Neural cell (in vitro differentiated cells): ENCODE measurements at regions not wholly inside any gene's neighbourhood (a gene's known extent, or its start where the extent isn't known, plus 50 kb on each side); places are given as distances from the start of the nearest gene placed in this dataset.

Experiments used
- EP300 ChIP-seq: fragments of 450-650 bp; conservative IDR thresholded peaks from 2 replicates; pipeline ENCODE4 v1.6.1; 2014; ENCODE audit warnings: antibody characterized with exemption, mild to moderate bottlenecking, moderate library complexity; ENCODE audit not compliant: poor library complexity, severe bottlenecking
- EZH2 ChIP-seq: fragments of 200-600, 300-800 bp; shearing (Covaris generic), sonication (generic); IDR thresholded peaks from 2 replicates; pipeline ENCODE4 v1.6.1; 2014; ENCODE audit warnings: antibody characterized with exemption, low read length, borderline replicate concordance, mild to moderate bottlenecking; ENCODE audit not compliant: insufficient read depth, poor library complexity, severe bottlenecking
- POLR2AphosphoS5 ChIP-seq: IDR thresholded peaks from 2 replicates; pipeline ENCODE4 v1.6.1; 2012
- RAD21 ChIP-seq: fragments of 450-650 bp; conservative IDR thresholded peaks from 2 replicates; pipeline ENCODE4 v1.6.1; 2014; ENCODE audit warnings: antibody characterized with exemption, mild to moderate bottlenecking, moderate library complexity
- SMC3 ChIP-seq: fragments of 450-650 bp; conservative IDR thresholded peaks from 2 replicates; pipeline ENCODE4 v1.6.1; 2014; ENCODE audit warnings: antibody characterized with exemption, mild to moderate bottlenecking, moderate library complexity; ENCODE audit not compliant: poor library complexity
- TAF1 ChIP-seq: IDR thresholded peaks from 2 replicates; pipeline ENCODE4 v1.6.1; 2012; ENCODE audit warnings: low read depth
- TF ChIP-seq, protein P1 (sequence below): fragments of 450-650 bp; IDR thresholded peaks from 2 replicates; pipeline ENCODE4 v1.5.1; 2014; ENCODE audit warnings: antibody characterized with exemption, mild to moderate bottlenecking, moderate library complexity; ENCODE audit not compliant: poor library complexity, severe bottlenecking
- TF ChIP-seq, protein P2 (sequence below): IDR thresholded peaks from 2 replicates; pipeline ENCODE4 v1.6.1; 2012; ENCODE audit warnings: borderline replicate concordance

DNA sequence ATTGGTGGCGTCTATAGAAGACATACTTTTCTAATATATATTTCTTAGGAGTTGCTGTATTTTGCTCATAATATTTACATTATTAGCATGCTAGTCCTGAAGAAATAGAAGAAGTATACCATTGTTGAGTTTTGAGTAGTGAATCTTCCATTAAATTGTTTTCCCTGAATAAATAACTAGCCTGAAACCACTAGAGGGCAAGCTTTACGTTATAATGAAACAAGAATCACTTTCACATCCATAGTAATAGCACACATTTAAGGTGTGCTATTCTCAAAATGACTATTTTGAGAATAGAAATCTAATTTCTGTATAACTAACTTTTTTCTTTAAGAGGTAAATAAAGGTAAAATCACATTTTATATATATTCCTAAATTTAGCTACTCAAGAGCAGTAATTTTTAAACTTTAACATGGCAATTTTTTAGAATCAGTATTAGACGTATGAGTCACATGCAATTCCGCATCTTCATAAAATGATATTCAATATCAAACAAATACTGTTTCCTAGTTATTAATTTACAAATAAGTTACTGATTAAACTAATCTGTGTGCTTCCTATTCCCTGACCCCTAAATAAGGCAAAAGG is 213.2 kb upstream of the MANEA start:
- TF ChIP-seq EZH2 = no peak
- no peak for TF ChIP-seq POLR2AphosphoS5
- TF ChIP-seq, protein P1, sequence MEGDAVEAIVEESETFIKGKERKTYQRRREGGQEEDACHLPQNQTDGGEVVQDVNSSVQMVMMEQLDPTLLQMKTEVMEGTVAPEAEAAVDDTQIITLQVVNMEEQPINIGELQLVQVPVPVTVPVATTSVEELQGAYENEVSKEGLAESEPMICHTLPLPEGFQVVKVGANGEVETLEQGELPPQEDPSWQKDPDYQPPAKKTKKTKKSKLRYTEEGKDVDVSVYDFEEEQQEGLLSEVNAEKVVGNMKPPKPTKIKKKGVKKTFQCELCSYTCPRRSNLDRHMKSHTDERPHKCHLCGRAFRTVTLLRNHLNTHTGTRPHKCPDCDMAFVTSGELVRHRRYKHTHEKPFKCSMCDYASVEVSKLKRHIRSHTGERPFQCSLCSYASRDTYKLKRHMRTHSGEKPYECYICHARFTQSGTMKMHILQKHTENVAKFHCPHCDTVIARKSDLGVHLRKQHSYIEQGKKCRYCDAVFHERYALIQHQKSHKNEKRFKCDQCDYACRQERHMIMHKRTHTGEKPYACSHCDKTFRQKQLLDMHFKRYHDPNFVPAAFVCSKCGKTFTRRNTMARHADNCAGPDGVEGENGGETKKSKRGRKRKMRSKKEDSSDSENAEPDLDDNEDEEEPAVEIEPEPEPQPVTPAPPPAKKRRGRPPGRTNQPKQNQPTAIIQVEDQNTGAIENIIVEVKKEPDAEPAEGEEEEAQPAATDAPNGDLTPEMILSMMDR = peak; percentile 67
- no peak for TF ChIP-seq EP300
- TF ChIP-seq, protein P2, sequence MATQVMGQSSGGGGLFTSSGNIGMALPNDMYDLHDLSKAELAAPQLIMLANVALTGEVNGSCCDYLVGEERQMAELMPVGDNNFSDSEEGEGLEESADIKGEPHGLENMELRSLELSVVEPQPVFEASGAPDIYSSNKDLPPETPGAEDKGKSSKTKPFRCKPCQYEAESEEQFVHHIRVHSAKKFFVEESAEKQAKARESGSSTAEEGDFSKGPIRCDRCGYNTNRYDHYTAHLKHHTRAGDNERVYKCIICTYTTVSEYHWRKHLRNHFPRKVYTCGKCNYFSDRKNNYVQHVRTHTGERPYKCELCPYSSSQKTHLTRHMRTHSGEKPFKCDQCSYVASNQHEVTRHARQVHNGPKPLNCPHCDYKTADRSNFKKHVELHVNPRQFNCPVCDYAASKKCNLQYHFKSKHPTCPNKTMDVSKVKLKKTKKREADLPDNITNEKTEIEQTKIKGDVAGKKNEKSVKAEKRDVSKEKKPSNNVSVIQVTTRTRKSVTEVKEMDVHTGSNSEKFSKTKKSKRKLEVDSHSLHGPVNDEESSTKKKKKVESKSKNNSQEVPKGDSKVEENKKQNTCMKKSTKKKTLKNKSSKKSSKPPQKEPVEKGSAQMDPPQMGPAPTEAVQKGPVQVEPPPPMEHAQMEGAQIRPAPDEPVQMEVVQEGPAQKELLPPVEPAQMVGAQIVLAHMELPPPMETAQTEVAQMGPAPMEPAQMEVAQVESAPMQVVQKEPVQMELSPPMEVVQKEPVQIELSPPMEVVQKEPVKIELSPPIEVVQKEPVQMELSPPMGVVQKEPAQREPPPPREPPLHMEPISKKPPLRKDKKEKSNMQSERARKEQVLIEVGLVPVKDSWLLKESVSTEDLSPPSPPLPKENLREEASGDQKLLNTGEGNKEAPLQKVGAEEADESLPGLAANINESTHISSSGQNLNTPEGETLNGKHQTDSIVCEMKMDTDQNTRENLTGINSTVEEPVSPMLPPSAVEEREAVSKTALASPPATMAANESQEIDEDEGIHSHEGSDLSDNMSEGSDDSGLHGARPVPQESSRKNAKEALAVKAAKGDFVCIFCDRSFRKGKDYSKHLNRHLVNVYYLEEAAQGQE = no peak
- TF ChIP-seq TAF1 = no peak
- peak; percentile 76 for TF ChIP-seq RAD21
- peak; percentile 69 for TF ChIP-seq SMC3
